ENCODE measurements at regions not wholly inside any gene's neighbourhood (a gene's known extent, or its start where the extent isn't known, plus 50 kb on each side); places are given as distances from the start of the nearest gene placed in this dataset.
A peak's percentile ranks its signal among the peaks of the same experiment; 100 is the strongest.
"Not testable (repeated sequence)": the region's sequence is repeated elsewhere in the genome, so short reads cannot be mapped to it uniquely, and the experiment has no call there.

- DNase-seq: no peak
Measured at GRCh38 chrX:136975684-136976470, 57.9 kb downstream of the GPR101 start.

- no peak for DNase-seq
Measured at GRCh38 chrX:136967966-136968365, 65.8 kb downstream of the GPR101 start.

- no peak for DNase-seq
Measured at GRCh38 chrX:136963973-136964372, 69.8 kb downstream of the GPR101 start.

- DNase-seq: no peak
Measured at GRCh38 chrX:136961594-136962135, 72.1 kb downstream of the GPR101 start.

- peak; percentile 25 for DNase-seq
Measured at GRCh38 chrX:136954930-136955329, 74.4 kb upstream of the RBMX start.

GRCh38 chrX:136953867-136954787, 73.6 kb upstream of the RBMX start:
- DNase-seq: peak; percentile 73

- no peak for DNase-seq
Measured at GRCh38 chrX:136950211-136950610, 69.7 kb upstream of the RBMX start.

GRCh38 chrX:136941396-136942337, 61.1 kb upstream of the RBMX start:
- DNase-seq: no peak

GRCh38 chrX:136936183-136936549, 55.6 kb upstream of the RBMX start:
- no peak for DNase-seq

GRCh38 chrX:136935533-136936182, 55.1 kb upstream of the RBMX start:
- DNase-seq: not testable (repeated sequence)

- DNase-seq: not testable (repeated sequence)
Measured at GRCh38 chrX:136934652-136935051, 54.1 kb upstream of the RBMX start.

GRCh38 chrX:136933611-136934145, 53.2 kb upstream of the RBMX start:
- no peak for DNase-seq

GRCh38 chrX:136931661-136932060, 51.1 kb upstream of the RBMX start:
- no peak for DNase-seq

Measured in MV-4-11 (cell line).